Natural killer cell treated with Interleukin-12 subunit alpha and Interleukin-12 subunit beta and Interleukin-15 and Interleukin-18, amount 100 ng/mL, for 72 hours (primary cell): ENCODE measurements at regions not wholly inside any gene's neighbourhood (a gene's known extent, or its start where the extent isn't known, plus 50 kb on each side); places are given as distances from the start of the nearest gene placed in this dataset.
A peak's percentile ranks its signal among the peaks of the same experiment; 100 is the strongest.

ENCODE experiments used
- ATAC-seq, 2 donors: fragments of 150-1000 bp; cut with Tn5 transposase in 1 of 2; sonication (Bioruptor Pico), chemical (Tn5 transposase) in 1 of 2; 2 replicates each; pipeline ENCODE4 v1.10.0; 2021
- DNase-seq: peaks from one replicate; pipeline ENCODE4 v3.0.0; 2022; ENCODE audit warnings: low spot score
- H3K27ac Mint-ChIP-seq, 2 donors: 1 replicate in 1 of 2; 2 replicates in 1 of 2; pipeline ENCODE4 v1.8.0; 2022; ENCODE audit warnings: mixed read lengths in 2 of 2, mild to moderate bottlenecking in 1 of 2, moderate library complexity in 1 of 2
- H3K27me3 Mint-ChIP-seq, 2 donors: 1 replicate in 1 of 2; 2 replicates in 1 of 2; pipeline ENCODE4 v1.8.0; 2022; ENCODE audit warnings: mixed read lengths in 2 of 2
- H3K36me3 Mint-ChIP-seq: one replicate; pipeline ENCODE4 v1.8.0; 2022; ENCODE audit warnings: mixed read lengths
- H3K4me1 Mint-ChIP-seq, 2 donors: 1 replicate in 1 of 2; 2 replicates in 1 of 2; pipeline ENCODE4 v1.8.0; 2022; ENCODE audit warnings: low read depth in 2 of 2, mixed read lengths in 2 of 2, mild to moderate bottlenecking in 1 of 2
- H3K4me3 Mint-ChIP-seq: one replicate; pipeline ENCODE4 v1.8.0; 2022; ENCODE audit warnings: mixed read lengths
- H3K9me3 Mint-ChIP-seq: 2 replicates; pipeline ENCODE4 v1.8.0; 2022; ENCODE audit warnings: mixed read lengths

DNA sequence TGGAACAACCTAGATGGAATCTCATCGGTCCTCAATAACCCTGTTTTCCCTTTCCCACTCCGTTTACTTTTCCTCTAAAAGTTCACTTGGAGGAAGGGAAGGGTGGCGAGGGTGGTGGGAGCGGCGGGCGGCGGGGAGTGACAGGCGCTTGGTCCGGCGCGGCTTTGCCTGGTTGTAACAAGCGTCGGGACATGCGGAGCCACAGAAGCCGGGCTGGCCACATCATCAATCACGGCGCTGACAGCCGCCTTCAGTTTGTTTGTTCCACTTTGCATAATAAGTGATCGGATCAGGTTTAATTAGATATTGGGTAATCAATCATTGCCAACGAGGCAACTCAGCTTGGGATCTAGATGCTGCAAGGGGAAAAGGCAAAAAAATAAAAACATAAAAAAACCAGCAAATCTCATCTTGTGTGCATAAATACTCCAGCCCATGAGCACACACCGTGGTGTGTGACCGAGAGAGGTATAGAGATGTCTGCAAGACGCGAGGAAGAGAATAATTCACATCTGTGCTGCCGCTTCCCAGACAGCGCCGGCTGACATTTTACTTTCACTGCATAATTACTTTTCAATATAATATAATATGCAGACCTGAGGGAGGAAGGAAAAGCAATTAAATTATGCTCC lies 396.2 kb upstream of the IRX4 start:
- H3K9me3 Mint-ChIP-seq, result peaks cover 6% of the 10 kb centered on the region
- H3K4me1 Mint-ChIP-seq, result no peaks in the 10 kb centered on the region
- no peaks in the 10 kb centered on the region for H3K36me3 Mint-ChIP-seq
- no peak overlapping the region for H3K27ac Mint-ChIP-seq
- ATAC-seq (no peak), DNase-seq (no peak)
- H3K4me3 Mint-ChIP-seq, result no peak overlapping the region
- H3K27me3 Mint-ChIP-seq, result no peaks in the 10 kb centered on the region

DNA sequence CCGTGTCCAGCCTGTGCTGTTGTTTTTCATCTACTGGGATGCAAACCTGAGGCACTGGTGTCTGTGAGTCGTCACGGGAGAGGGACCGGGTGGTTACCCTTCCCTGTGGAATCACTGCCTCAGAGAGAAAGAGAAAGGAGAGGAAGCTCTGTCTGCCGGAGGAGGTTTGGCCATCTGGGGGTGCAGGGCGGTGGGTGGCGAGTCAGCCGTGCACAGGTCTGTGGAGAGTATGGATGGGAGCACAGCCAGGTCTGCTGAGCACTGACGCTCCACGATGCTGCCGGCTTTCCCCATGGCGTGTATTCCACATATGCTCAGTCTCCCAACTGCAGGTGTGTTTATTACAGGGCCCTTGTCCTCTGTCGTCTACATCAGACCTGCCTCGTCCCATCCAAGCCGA lies 395.2 kb upstream of the IRX4 start:
- Mint-ChIP-seq H3K27me3 (no peaks in the 10 kb centered on the region), H3K9me3 (peaks cover 6% of the 10 kb centered on the region), H3K4me3 (no peak overlapping the region), H3K36me3 (no peaks in the 10 kb centered on the region), H3K27ac (no peak overlapping the region), H3K4me1 (no peaks in the 10 kb centered on the region)
- no peak for DNase-seq
- ATAC-seq, result no peak

DNA sequence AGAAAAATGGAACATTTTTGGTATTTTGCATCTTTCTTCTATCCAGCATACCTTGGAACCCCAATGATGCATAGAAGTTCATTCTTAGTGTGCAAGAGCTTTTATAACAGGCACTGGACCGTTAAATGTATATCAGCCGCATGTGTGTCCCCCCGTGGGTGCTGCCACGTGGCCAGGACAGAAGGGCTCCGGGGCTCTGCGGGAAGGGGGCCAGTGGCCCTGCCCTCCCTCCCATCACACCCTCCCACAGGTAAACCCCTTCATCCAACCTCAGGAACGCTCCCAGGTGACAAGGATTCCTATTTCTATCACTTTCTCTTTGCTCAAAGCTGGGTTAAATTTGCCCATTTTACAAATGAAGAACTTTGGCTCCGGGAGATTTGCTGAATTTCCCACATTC lies 393.4 kb upstream of the IRX4 start:
- no peaks in the 10 kb centered on the region for H3K36me3 Mint-ChIP-seq
- no peak overlapping the region for H3K27ac Mint-ChIP-seq
- ATAC-seq (no peak), DNase-seq (no peak)
- no peaks in the 10 kb centered on the region for H3K4me1 Mint-ChIP-seq
- no peak overlapping the region for H3K4me3 Mint-ChIP-seq
- peaks cover 6% of the 10 kb centered on the region for H3K9me3 Mint-ChIP-seq
- no peaks in the 10 kb centered on the region for H3K27me3 Mint-ChIP-seq

DNA sequence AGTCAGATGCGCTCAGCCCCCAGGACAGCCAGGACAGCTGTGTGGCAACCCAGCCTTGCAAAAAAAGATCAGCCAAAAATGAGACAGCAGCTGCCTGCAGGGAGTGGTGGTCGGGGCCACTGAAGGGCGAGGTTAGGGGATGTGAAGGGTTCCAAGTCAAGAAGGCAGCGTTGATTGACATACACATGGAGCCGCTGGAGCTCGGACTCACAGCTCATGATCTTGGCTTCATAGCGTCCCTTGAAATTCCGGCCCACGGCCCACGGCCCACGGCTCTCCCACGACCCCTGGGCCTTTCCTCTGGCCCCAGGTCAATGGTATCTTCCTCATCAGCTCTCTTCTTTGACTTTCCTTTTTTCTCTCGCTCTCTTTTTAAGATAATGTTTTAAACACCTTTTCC lies 390.0 kb upstream of the IRX4 start:
- Mint-ChIP-seq H3K4me1 (no peaks in the 10 kb centered on the region), H3K9me3 (no peaks in the 10 kb centered on the region), H3K27me3 (peaks cover 6 to 7% of the 10 kb centered on the region in 2 donors), H3K4me3 (no peak overlapping the region), H3K27ac (no peak overlapping the region), H3K36me3 (no peaks in the 10 kb centered on the region)
- ATAC-seq (no peak), DNase-seq (no peak)

DNA sequence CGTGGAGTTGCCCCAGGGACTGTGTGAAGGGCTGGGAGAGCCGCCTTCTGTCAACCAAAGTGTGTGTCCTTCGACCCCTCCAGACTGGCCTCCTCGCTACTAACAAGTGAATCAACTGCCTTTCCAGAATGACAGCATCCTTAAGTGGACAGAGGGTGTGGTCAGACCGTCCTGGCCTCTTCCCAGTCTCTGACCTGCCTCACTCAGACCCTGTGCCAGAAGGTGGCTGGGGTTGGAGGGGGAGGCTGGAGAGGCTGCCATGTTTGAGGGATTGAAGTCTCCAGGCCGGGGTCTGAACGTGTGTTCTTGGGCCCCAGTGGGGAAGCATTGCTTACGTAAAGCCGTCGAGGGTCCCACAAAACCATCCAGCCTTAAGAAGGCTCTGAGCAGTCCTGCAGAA lies 389.3 kb upstream of the IRX4 start:
- H3K36me3 Mint-ChIP-seq, result no peaks in the 10 kb centered on the region
- DNase-seq (no peak), ATAC-seq (no peak)
- H3K4me3 Mint-ChIP-seq, result no peak overlapping the region
- peaks cover 8 to 10% of the 10 kb centered on the region in 2 donors for H3K27me3 Mint-ChIP-seq
- no peak overlapping the region for H3K27ac Mint-ChIP-seq
- H3K4me1 Mint-ChIP-seq, result no peaks in the 10 kb centered on the region
- no peaks in the 10 kb centered on the region for H3K9me3 Mint-ChIP-seq

DNA sequence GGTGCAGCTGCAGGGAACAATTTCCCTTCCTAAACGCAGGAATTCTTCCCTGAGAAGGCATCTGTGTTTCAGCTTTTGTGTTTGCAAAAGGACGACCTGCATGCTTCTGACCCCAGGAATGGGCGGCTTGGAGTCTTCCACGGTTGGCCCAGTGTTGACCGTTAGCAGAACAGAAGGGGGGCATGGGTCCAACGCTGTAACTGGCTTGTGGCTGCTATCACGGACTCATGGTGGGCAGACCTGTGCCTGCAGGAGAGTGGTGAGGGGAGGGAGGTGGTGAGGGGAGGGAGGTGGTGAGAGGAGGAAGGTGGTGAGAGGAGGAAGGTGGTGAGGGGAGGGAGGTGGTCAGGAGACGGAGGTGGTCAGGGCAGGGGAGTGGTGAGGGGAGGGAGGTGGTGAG lies 388.6 kb upstream of the IRX4 start:
- Mint-ChIP-seq H3K9me3 (no peaks in the 10 kb centered on the region), H3K4me1 (no peaks in the 10 kb centered on the region), H3K27ac (no peak overlapping the region), H3K27me3 (peaks cover 8 to 10% of the 10 kb centered on the region in 2 donors), H3K36me3 (no peaks in the 10 kb centered on the region), H3K4me3 (no peak overlapping the region)
- DNase-seq (no peak), ATAC-seq (no peak)

DNA sequence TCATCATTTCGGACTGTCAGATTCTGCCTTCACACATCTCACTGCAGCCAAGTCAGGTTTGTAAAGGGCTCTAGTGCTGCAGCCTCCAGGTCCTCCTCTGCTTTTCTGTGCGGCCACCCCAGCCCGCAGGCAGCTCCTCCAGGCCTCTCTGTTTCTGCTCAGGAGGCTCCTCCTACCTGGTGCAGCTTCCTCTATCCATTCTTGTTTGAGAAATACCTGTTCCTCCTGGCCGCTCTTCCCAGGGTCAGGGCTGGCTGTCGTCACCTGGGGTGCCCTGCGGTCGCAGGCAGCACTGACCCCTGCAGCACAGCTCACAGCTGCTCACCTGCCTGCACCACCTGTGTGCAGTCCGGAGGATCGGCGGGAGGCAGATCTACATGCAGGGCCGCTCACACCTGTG lies 387.7 kb upstream of the IRX4 start:
- ATAC-seq (peak in 1 of 2 donors; percentile 52), DNase-seq (no peak)
- Mint-ChIP-seq H3K36me3 (no peaks in the 10 kb centered on the region), H3K9me3 (no peaks in the 10 kb centered on the region), H3K27me3 (peaks cover 8 to 10% of the 10 kb centered on the region in 2 donors), H3K27ac (no peak overlapping the region), H3K4me1 (no peaks in the 10 kb centered on the region), H3K4me3 (no peak overlapping the region)

DNA sequence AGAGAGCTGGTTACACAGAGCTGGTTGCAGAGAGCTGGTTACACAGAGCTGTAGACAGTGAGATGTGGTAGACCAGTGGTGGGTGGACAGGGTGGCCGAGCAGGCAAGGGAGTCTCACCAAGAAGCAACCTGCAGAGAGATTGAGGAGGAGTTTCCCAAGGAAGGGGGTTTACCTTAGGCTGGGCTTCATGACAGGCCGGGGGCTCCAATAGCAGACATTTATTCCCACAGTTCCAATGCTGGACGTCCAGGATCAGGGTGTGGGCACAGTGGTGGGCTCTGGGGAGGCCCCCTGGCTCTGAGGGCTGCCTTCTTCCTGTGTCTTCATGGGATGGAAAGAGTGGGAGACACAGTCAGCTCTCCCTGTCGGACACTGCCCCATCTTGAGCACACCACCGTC lies 386.9 kb upstream of the IRX4 start:
- DNase-seq, result no peak
- no peaks in the 10 kb centered on the region for H3K4me1 Mint-ChIP-seq
- H3K4me3 Mint-ChIP-seq, result no peak overlapping the region
- no peaks in the 10 kb centered on the region for H3K36me3 Mint-ChIP-seq
- no peaks in the 10 kb centered on the region for H3K9me3 Mint-ChIP-seq
- no peak overlapping the region for H3K27ac Mint-ChIP-seq
- H3K27me3 Mint-ChIP-seq, result peaks cover 8 to 10% of the 10 kb centered on the region in 2 donors
- peak; percentile 28 to 43 for ATAC-seq

DNA sequence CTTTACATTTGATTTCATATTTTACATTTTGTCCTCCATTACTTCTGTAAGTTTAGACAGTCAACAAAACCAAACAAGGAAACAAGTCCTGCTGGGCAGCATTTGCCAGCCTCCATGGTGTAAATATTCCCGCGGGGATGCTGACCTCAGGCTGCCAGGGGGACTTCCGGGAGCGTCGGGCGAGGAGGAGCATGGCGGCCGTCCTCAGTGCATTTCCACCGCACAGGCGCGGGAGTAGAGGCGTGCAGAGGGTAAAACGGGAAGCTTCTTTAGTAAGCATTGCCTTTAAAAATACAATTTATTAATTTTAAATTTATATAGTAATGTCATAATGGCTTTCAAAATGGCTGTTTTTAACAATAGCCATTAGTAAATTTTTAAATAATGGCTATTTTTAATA lies 385.3 kb upstream of the IRX4 start:
- no peak for DNase-seq
- ATAC-seq, result no peak
- H3K27me3 Mint-ChIP-seq, result peaks cover 8 to 10% of the 10 kb centered on the region in 2 donors
- H3K27ac Mint-ChIP-seq, result no peak overlapping the region
- H3K4me1 Mint-ChIP-seq, result no peaks in the 10 kb centered on the region
- H3K9me3 Mint-ChIP-seq, result no peaks in the 10 kb centered on the region
- no peaks in the 10 kb centered on the region for H3K36me3 Mint-ChIP-seq
- H3K4me3 Mint-ChIP-seq, result no peak overlapping the region

DNA sequence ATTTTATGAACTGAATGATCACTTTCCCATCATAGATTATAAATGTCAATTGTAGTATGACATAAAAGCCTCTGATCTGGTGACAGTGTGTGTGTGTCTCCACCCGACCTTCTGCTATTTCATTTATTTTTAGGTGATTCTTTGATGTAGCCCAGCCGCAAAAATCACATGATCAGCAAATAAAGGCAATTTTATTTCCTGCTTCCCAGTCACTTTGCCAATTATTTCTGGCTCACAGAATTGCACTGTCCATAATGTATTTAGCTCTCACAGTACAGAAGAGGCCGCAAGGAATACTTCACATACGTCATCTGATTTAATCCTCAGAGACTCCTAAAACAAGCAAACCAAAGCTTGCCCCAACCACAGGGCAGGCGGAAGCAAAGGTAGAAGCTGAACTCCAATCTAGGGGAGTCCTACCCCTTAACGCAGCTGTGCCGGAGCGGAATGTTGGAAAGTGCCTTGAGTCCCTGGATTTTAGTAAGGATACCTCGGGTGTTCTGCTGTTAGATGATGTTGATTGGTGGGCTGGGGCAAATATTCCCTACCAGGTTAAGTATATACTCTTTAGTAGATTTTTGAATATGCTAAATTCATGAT lies 384.0 kb upstream of the IRX4 start:
- no peaks in the 10 kb centered on the region for H3K4me1 Mint-ChIP-seq
- H3K4me3 Mint-ChIP-seq, result no peak overlapping the region
- peaks cover 8 to 10% of the 10 kb centered on the region in 2 donors for H3K27me3 Mint-ChIP-seq
- ATAC-seq (no peak), DNase-seq (no peak)
- no peaks in the 10 kb centered on the region for H3K36me3 Mint-ChIP-seq
- no peak overlapping the region for H3K27ac Mint-ChIP-seq
- H3K9me3 Mint-ChIP-seq, result no peaks in the 10 kb centered on the region

DNA sequence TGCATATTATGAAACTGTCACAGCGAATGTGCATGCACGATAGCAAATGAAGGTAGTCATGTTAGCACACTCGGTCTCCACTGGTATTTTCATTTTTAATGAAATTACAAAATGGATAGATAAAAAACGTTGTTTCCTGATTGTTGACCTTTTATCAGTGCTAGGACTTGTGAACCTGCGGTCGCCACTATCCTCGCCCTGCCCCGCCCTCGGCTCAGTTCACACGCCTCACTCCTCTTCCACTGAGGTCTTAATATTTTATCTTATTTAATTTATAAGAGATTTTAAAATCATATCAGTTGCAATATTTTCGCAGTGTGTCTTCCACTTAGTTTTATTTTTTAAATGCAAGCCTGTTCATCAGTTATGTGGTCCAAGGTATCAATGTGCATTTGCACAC lies 382.6 kb upstream of the IRX4 start:
- Mint-ChIP-seq H3K4me3 (no peak overlapping the region), H3K4me1 (no peaks in the 10 kb centered on the region), H3K36me3 (no peaks in the 10 kb centered on the region), H3K27me3 (peaks cover 8 to 10% of the 10 kb centered on the region in 2 donors), H3K9me3 (no peaks in the 10 kb centered on the region), H3K27ac (no peak overlapping the region)
- DNase-seq, result no peak
- ATAC-seq, result no peak

DNA sequence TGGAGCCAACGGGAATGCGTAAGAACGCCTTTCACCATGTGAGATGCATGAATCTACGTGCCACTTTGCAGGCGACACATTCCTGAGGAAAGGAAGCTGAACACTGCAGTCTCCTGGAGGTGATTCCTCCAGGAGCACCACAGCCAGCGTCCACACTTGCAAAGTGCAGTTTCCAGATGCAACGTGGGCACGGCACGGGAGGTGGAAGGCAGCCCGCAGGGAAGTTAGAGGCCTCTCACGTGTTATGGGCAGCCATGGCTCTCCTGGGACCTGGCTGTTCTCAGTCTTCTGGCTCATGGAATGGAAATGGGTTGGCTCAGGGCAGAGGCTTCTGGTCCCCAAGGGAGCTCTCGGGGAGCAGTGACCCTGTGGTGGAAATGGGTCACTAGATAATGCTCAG lies 381.0 kb upstream of the IRX4 start:
- DNase-seq (no peak), ATAC-seq (no peak)
- no peak overlapping the region for H3K4me3 Mint-ChIP-seq
- H3K4me1 Mint-ChIP-seq, result no peaks in the 10 kb centered on the region
- no peak overlapping the region for H3K27ac Mint-ChIP-seq
- peaks cover 4 to 5% of the 10 kb centered on the region in 2 donors for H3K27me3 Mint-ChIP-seq
- H3K36me3 Mint-ChIP-seq, result no peaks in the 10 kb centered on the region
- no peaks in the 10 kb centered on the region for H3K9me3 Mint-ChIP-seq

DNA sequence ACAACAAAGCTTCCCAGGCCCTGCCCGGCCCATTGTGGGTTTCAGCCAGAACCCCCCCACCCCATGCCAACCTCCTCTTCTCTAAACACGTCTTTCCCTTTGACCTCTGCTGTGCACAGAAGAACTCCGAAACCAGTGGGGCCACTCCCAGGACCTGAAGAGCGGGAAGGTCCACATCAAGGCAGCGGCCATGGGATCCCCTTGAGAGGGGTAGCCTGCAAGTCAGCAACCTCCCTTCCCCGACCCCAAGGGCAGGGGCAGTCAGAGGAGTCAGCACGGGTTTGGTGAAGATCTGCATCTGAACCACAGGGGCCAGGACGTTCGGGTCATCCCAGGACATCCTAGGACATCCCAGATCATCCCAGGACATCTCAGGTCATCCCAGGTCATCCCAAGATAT lies 379.9 kb upstream of the IRX4 start:
- Mint-ChIP-seq H3K4me1 (no peaks in the 10 kb centered on the region), H3K27ac (no peak overlapping the region), H3K36me3 (no peaks in the 10 kb centered on the region), H3K9me3 (no peaks in the 10 kb centered on the region), H3K4me3 (no peak overlapping the region), H3K27me3 (peaks cover under 1 to 1% of the 10 kb centered on the region in 2 donors)
- ATAC-seq, result no peak
- DNase-seq, result no peak

DNA sequence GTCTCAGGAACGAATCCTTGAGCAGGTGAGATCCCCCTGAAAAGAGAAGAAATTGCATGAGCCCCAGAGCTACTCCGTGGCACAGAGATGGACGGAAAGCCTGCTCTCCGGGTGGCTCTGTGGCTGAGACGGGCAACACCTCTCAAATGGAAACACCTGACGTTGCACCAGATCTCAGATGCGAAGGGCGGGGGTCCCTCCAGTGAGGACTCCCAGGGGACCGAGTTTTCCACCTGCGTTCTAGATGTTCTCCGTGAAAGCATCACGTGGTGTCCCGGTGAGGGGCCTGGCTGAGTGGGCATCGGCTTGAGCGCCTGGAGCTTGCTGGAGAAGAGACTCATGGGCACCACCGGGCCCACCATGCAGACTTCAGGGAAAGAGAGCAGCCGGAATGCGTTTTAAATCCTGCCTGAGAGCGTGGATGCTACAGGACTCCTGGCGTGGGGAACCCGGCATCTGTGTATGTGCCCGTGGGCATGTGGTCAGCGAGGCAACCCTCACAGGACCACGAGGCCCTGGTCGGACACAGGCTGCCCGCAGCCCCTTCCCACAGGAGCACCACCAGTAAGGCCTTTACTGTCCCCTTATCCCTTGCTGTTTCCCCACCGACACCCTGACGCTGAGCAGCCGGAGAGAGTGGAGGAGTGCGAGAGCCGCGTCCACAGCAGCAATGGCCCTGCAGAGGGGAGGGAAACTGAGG lies 378.4 kb upstream of the IRX4 start:
- peak in 1 of 2 donors; percentile 29 for ATAC-seq
- Mint-ChIP-seq H3K27me3 (no peaks in the 10 kb centered on the region), H3K36me3 (no peaks in the 10 kb centered on the region), H3K27ac (no peak overlapping the region), H3K4me3 (no peak overlapping the region), H3K9me3 (no peaks in the 10 kb centered on the region), H3K4me1 (no peaks in the 10 kb centered on the region)
- peak; percentile 49 for DNase-seq
